ENCODE measurements at regions not wholly inside any gene's neighbourhood (a gene's known extent, or its start where the extent isn't known, plus 50 kb on each side); places are given as distances from the start of the nearest gene placed in this dataset.

DNA sequence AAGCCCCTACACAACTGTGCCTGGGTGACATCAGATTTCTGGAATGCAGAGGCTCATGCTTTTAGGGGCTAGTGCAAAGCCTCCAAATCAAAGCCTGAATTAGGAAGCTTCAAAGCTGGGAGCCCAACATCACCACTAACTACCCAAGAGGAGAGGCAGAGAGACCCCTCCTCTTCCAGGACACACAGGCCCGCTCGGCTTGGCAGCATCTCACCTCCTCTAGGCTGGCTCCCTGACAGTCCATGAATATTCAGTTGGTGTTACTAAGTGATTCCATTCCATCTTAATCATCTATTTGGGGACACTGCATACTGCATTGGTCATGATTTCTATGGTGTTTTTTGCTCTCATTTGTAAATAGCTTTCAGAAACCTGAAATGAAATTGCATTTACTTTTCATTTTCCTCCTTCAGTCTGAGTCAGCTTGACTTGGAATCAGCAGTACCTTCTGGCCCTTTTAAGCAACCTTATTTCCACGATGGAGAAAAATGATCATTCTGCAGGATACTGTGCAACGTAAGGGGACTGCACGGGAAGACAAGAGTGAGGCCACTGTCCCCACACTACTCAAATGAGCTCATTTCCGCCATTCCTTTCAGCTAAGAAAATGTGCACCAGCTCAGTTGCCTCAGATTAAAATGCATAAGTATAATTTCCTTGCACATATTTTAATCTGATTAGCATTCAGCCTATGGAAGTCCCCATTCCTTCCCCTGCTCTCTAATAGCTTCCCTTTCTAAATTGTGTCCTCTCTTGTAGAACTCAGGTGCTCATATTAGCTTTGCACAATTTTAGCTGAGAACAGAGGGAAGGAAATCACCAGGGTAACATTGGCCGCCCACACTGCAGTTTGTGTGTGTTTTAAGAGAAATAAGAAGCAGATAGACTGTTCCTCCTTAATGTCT is 219.9 kb downstream of the RFC3 start:
- DNase-seq, result no peak
- no peaks in the 10 kb centered on the region for H3K4me1 Mint-ChIP-seq

DNA sequence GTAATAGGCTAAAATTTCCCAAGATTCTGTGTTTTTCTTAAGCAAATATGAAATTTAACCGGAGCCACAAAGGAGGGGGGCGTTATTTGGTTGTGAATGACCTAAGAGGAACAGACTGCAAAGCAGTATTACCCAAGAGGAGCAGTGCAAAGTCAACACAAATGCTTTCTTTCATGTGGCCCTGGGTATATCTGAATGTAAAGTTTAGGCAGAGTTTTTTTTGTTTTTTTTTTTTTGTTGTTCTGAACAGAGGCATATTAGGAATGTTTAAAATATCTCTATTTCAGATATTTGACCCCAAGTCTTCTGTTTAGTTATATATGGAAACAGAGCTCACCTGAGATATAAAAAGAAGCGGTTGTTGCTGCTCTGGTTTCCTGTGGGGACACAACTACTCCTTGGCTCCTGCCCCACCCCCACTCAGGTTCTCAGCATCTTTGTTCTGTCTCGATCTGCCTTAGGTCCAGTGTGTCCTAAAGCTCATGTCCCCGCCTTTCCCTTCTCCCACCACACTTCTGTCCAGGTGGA is 220.7 kb downstream of the RFC3 start:
- ATAC-seq (no peak), DNase-seq (no peak)
- peaks cover 17% of the 10 kb centered on the region for H3K27me3 Mint-ChIP-seq
- no peak overlapping the region for H3K4me3 Mint-ChIP-seq
- H3K4me1 Mint-ChIP-seq, result no peaks in the 10 kb centered on the region
- no peak overlapping the region for H3K27ac Mint-ChIP-seq
- peaks cover 4 to 7% of the 10 kb centered on the region in 2 donors for H3K9me3 Mint-ChIP-seq

More for the DNA sequence above, 219.9 kb downstream of the RFC3 start:
- Mint-ChIP-seq H3K9me3 (peaks cover 4 to 7% of the 10 kb centered on the region in 2 donors), H3K27me3 (peaks cover 17% of the 10 kb centered on the region), H3K27ac (no peak overlapping the region), H3K4me3 (no peak overlapping the region)
- ATAC-seq, result no peak

DNA sequence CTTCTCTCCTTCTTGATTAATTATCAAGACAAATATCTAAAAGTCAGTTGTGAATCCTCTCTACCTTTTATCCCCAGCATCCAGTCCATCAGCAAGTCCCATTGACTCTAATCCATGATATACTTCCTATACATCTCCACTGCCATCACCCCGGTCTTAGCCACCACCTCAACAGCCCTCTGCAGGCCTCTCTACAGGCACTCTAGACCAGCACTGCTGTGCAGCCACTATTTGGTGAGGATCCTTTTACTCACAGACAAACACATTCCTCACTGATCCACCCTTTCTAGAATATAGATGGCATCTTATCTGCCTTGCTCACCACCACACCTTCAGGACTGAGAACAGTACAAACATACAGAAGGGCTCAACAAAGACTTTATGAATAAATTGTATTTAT is 221.7 kb downstream of the RFC3 start:
- no peak overlapping the region for H3K4me3 Mint-ChIP-seq
- ATAC-seq, result no peak
- H3K9me3 Mint-ChIP-seq, result peaks cover 4 to 7% of the 10 kb centered on the region in 2 donors
- H3K4me1 Mint-ChIP-seq, result no peaks in the 10 kb centered on the region
- peaks cover 17% of the 10 kb centered on the region for H3K27me3 Mint-ChIP-seq
- no peak overlapping the region for H3K27ac Mint-ChIP-seq
- no peak for DNase-seq

DNA sequence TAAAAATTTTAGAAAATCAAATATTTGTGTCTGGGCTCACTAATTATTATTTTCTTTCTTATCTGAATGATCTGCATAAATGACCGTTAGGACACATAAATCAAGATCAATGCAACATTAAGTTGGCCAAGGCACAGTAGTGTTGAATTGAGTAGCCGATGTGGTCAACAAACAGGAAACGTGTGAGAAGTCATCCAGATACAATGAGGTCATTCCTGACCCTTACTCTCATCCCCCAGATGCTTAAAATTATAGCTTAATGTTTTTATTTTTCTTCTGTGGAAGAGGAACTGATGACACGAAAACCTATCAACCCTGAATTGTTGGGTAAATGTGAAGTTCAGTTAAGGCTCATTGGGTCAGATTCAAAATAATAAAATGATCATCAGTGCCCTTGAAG is 222.9 kb downstream of the RFC3 start:
- H3K27ac Mint-ChIP-seq, result no peak overlapping the region
- peaks cover 10% of the 10 kb centered on the region for H3K27me3 Mint-ChIP-seq
- no peak for DNase-seq
- H3K4me1 Mint-ChIP-seq, result no peaks in the 10 kb centered on the region
- no peak for ATAC-seq
- H3K4me3 Mint-ChIP-seq, result no peak overlapping the region
- H3K9me3 Mint-ChIP-seq, result peaks cover 0 to 3% of the 10 kb centered on the region in 2 donors

DNA sequence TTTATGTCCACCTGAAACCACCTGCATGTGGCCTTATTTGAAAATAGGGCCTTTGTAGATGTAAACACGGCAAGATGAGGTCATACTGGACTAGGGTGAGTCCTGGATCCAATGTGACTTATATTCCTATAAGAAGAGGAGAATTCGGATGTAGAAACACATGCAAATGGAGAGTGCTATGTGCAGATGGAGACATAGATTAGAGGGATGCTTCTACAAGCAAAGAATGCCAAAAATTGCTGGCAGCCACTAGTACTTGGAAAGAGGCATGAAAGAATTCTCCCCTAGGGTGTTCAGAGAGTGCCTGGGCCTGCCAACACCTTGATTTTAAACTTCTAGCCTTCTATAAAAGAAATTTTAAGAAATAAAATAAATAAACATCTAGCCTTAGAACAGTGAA is 226.1 kb downstream of the RFC3 start:
- ATAC-seq, result no peak
- DNase-seq, result no peak
- H3K4me1 Mint-ChIP-seq, result no peaks in the 10 kb centered on the region
- no peak overlapping the region for H3K27ac Mint-ChIP-seq
- no peak overlapping the region for H3K4me3 Mint-ChIP-seq
- no peaks in the 10 kb centered on the region for H3K27me3 Mint-ChIP-seq
- H3K9me3 Mint-ChIP-seq, result peaks cover 0 to 3% of the 10 kb centered on the region in 2 donors

DNA sequence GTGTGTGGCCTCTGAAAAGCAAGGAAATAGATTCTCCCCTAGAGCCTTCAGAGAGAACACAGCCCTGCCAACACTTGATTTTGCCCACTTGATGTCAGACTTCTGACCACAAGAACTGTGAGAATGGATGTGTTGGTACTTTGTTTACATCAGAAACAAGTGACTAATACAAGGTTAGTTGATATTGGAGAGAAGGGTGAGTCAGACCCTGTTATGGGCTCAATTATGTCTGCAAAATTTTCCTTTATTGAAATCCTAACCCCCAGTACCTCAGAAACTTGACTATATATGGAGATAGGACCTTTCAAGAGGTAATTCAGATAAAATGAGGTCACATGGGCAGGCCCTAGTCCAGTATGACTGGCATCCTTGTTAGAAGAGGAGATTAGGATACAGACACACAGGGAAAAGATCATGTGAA is 226.7 kb downstream of the RFC3 start:
- Mint-ChIP-seq H3K9me3 (peaks cover 0 to 3% of the 10 kb centered on the region in 2 donors), H3K4me3 (no peak overlapping the region), H3K27ac (no peak overlapping the region), H3K4me1 (no peaks in the 10 kb centered on the region), H3K27me3 (no peaks in the 10 kb centered on the region)
- DNase-seq (no peak), ATAC-seq (no peak)

DNA sequence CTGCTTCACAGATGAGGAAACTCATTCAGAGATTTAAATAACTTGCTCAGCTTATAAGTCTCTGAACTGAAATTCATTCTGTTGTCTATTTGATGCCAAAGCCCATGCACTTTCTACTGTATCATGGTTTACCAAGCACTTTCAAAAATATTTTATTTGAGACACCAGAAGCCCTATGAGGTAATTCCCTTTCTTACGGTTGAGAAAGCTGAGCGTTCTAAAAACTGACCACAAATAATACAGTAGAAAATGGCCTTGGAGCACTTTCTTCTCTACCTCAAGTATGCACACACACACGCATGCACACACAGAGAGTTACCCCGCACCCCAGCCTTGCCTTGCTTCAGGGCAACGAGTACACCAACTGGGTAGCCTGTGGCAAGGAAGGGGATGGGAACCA is 228.5 kb downstream of the RFC3 start:
- H3K27me3 Mint-ChIP-seq, result no peaks in the 10 kb centered on the region
- no peaks in the 10 kb centered on the region for H3K4me1 Mint-ChIP-seq
- peaks cover 0 to 3% of the 10 kb centered on the region in 2 donors for H3K9me3 Mint-ChIP-seq
- DNase-seq (no peak), ATAC-seq (no peak)
- H3K4me3 Mint-ChIP-seq, result no peak overlapping the region
- H3K27ac Mint-ChIP-seq, result no peak overlapping the region

DNA sequence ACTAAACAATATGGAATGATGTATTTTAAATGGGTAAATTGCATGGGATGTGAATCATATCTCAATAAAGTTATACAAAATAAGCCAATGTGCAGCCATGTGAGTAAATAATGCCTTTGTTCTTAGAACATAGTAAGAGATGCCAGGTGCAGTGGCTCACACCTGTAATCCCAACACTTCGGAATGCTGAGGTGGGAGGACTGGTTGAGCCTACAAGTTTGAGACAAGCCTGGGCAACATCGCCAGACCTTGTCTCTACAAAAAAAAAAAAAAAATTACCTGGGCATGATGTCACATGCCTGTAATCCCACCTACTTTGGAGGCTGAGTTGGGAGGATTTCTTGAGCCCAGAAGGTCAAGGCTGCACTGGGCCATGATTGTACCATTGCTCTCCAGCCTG is 230.7 kb downstream of the RFC3 start:
- DNase-seq (no peak), ATAC-seq (no peak)
- Mint-ChIP-seq H3K9me3 (peaks cover 17% of the 10 kb centered on the region in 2 donors), H3K27me3 (no peaks in the 10 kb centered on the region), H3K4me3 (no peak overlapping the region), H3K27ac (no peak overlapping the region), H3K4me1 (no peaks in the 10 kb centered on the region)

DNA sequence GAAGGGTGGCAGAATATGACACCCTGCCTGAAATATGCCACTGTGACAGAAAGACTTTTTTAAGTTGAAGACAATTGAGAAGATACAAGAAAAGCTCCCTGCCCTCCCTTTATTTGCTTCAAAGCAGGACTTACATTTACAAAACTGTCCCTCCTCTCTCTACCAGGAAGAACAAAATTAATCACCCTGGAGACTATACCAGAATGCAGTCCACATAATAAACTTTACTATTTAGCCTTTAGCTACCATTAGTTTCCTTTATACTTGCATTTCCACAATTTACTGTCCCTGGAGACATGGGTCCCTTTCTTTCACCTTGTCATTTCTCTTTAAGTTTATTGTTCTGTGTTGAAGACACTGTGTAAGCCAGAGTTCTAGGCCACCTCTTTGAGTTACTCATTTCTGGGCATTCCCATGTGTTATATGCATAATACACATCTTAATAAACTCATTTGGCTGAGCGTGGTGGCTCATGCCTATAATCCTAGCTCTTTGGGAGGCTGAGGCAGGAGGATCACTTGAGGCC is 238.8 kb downstream of the RFC3 start:
- Mint-ChIP-seq H3K4me1 (no peaks in the 10 kb centered on the region), H3K27ac (peak overlapping the region in 1 of 2 donors; percentile 19), H3K9me3 (peaks cover 16 to 23% of the 10 kb centered on the region in 2 donors), H3K27me3 (no peaks in the 10 kb centered on the region), H3K4me3 (no peak overlapping the region)
- ATAC-seq, result no peak
- no peak for DNase-seq

DNA sequence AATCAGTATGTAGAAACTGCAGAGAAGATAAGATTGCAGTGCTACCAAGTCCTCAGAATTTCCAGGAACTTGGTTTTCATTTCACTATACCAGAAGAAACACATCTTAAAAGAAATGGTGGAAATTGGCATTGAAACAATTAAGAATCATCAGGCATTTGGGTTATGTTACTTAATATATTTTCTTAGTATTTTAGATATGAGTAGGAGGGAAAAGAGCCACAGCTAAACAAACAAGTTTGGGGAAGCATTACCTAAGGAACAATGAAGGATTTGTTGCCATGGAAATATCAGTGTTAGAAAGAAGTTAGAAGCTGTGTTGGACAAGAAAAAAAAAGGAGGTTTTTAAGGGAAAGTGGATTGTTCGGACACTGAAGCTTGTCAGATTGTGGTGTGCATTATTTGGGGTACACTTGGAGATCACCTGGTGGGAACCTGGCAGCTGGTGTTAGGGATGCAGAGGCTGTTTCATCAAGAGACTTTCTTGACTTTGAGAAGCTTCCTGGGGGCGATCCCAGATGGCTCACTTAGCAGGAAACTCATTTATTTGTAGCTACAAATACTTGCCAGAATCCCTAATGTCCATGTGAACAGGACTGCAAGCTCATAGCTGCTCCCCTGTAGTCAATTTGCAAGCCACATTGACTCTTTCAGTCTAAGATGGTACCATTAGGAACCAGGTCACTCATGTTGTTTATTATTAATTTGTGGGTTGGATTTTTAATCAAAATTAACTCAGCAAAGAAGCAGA is 246.7 kb downstream of the RFC3 start:
- no peaks in the 10 kb centered on the region for H3K4me1 Mint-ChIP-seq
- H3K9me3 Mint-ChIP-seq, result peaks cover 0 to 11% of the 10 kb centered on the region in 2 donors
- no peak overlapping the region for H3K4me3 Mint-ChIP-seq
- peaks cover 7% of the 10 kb centered on the region for H3K27me3 Mint-ChIP-seq
- DNase-seq (no peak), ATAC-seq (no peak)
- H3K27ac Mint-ChIP-seq, result no peak overlapping the region

DNA sequence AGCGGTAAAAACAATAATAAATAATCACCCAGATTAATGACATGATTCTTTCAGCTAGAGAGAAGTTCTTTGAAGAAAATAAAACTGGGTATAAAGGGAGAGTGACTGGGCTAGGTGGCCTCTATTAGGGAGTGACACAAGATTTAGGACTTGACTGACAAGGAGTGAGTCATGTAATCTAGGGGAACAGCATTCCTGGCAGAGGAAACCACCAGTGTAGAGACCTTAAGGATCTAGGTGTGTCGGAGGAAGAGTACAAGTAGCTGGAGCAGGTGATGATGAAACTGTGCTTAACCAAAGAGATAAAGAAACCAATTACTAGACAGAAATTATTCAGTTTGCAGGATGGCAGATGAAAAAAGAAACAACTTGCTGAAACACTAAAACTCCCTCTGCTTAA is 248.0 kb downstream of the RFC3 start:
- Mint-ChIP-seq H3K4me1 (no peaks in the 10 kb centered on the region), H3K27me3 (peaks cover 7% of the 10 kb centered on the region), H3K9me3 (peaks cover 0 to 13% of the 10 kb centered on the region in 2 donors), H3K27ac (peak overlapping the region in 1 of 2 donors; percentile 86), H3K4me3 (no peak overlapping the region)
- DNase-seq (no peak), ATAC-seq (no peak)

DNA sequence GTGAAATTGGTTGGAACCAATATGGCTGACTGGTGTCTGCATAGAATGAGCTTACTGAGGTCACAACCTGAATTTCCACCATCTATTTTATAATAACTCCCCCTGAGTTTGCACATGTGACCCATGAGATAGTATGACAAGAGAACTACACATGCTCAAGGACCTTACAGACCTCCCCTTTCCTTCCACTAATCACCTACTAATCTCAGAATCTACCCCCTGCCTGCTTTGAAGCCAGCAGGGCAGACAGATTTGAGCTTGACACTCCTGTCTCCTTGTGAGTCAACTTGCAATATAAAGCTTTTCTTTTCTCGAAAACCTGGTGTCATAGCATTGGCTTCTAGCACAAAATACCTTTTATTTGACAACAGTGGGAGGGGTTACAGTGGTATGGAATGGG is 248.4 kb downstream of the RFC3 start:
- H3K4me3 Mint-ChIP-seq, result no peak overlapping the region
- DNase-seq (no peak), ATAC-seq (no peak)
- no peak overlapping the region for H3K27ac Mint-ChIP-seq
- no peaks in the 10 kb centered on the region for H3K4me1 Mint-ChIP-seq
- peaks cover 7% of the 10 kb centered on the region for H3K27me3 Mint-ChIP-seq
- H3K9me3 Mint-ChIP-seq, result peaks cover 0 to 17% of the 10 kb centered on the region in 2 donors

DNA sequence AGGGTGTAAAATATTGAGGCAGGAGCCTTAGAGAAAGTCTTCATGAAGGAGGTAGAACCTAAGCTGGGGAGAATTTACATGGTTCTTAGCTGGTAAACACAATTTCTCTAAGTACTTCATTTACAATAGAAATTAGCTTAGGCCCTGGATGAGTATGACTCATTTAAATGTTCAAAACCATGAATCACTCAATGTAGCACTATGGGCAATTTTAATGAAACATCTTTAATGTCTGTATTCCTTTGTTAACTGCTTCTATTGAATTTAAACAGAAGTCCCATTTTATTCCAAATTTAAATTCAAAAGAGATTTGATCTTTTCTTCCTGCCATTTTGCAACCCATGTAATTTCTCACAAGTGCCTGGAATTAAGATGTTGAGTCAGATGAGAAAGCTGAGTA is 252.1 kb downstream of the RFC3 start:
- no peaks in the 10 kb centered on the region for H3K4me1 Mint-ChIP-seq
- H3K27ac Mint-ChIP-seq, result no peak overlapping the region
- no peak overlapping the region for H3K4me3 Mint-ChIP-seq
- ATAC-seq, result no peak
- no peak for DNase-seq
- peaks cover 7 to 26% of the 10 kb centered on the region in 2 donors for H3K9me3 Mint-ChIP-seq
- peaks cover 4% of the 10 kb centered on the region for H3K27me3 Mint-ChIP-seq

DNA sequence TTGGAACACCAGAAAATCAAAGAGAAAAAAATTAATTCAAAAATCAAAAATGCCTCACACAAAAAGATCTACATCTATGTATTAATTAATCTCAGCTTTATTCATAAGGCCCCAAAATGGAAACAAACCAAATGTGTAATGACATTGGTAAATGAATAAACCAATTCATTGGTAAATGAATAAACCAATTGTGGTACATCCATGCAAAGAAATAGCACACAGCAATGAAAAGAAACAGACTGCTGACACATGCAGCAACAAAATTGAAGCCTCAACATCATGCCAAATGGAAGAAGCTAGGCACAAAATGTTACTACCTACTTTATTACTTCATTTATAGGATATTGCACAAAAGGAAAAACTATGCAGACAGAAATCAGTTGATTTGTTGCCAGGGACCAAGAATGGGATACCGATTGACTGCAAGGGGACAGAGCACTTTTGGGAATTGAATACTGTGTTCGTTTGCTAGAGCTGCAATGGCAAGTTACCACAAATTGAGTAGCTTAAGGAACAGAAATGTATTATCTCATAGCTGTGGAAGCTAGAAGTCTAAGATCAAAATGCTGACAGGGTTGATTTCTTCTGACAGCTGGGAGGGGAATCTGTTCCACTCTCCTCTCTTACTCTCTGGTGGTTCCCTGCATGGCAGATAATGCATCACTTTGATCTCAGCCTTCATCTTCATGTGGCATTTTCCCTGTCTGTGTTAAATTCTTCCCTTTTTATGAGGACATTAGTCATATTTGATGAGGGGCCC is 252.8 kb downstream of the RFC3 start:
- no peaks in the 10 kb centered on the region for H3K4me1 Mint-ChIP-seq

DNA sequence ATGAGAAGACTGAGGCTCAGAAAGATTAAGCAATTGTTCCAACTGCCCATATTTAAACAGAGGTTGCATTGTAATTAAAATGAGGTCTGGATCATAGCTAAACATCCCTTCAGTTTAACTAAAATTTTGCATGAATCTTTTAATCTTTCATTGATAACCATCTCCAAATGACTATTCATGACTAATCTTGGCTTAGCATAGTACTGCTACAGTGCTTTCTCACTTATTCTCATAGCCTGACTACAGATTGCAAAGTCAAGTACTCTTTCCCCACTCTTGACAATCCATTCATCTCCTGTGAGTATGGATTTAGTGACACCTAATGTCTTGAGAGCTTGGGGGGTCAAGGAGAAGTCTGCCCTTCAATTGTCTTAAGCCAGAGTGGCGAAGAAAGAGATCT is 258.4 kb downstream of the RFC3 start:
- ATAC-seq (no peak), DNase-seq (no peak)
- no peak overlapping the region for H3K4me3 Mint-ChIP-seq
- H3K4me1 Mint-ChIP-seq, result no peaks in the 10 kb centered on the region
- H3K27ac Mint-ChIP-seq, result no peak overlapping the region
- H3K27me3 Mint-ChIP-seq, result no peaks in the 10 kb centered on the region
- peaks cover 7 to 9% of the 10 kb centered on the region in 2 donors for H3K9me3 Mint-ChIP-seq

More for the DNA sequence above, 252.8 kb downstream of the RFC3 start:
- no peaks in the 10 kb centered on the region for H3K27me3 Mint-ChIP-seq
- DNase-seq, result no peak
- no peak overlapping the region for H3K27ac Mint-ChIP-seq
- H3K4me3 Mint-ChIP-seq, result no peak overlapping the region
- no peak for ATAC-seq
- peaks cover 7 to 25% of the 10 kb centered on the region in 2 donors for H3K9me3 Mint-ChIP-seq

All from stimulated activated naive CD8-positive, alpha-beta T cell treated with anti-CD3 and anti-CD28 coated beads, Interleukin-15, amount 100 ng/mL, for 72 hours (primary cell).